GM21515 (cell line): ENCODE measurements at regions not wholly inside any gene's neighbourhood (a gene's known extent, or its start where the extent isn't known, plus 50 kb on each side); places are given as distances from the start of the nearest gene placed in this dataset.
A peak's percentile ranks its signal among the peaks of the same experiment; 100 is the strongest.
"Not testable (repeated sequence)": the region's sequence is repeated elsewhere in the genome, so short reads cannot be mapped to it uniquely, and the experiment has no call there.

Experiments used
- ATAC-seq: cut with Tn5 transposase; IDR thresholded peaks from one replicate; pipeline ENCODE4 v1.9.1; 2021; ENCODE audit not compliant: unreplicated experiment

DNA sequence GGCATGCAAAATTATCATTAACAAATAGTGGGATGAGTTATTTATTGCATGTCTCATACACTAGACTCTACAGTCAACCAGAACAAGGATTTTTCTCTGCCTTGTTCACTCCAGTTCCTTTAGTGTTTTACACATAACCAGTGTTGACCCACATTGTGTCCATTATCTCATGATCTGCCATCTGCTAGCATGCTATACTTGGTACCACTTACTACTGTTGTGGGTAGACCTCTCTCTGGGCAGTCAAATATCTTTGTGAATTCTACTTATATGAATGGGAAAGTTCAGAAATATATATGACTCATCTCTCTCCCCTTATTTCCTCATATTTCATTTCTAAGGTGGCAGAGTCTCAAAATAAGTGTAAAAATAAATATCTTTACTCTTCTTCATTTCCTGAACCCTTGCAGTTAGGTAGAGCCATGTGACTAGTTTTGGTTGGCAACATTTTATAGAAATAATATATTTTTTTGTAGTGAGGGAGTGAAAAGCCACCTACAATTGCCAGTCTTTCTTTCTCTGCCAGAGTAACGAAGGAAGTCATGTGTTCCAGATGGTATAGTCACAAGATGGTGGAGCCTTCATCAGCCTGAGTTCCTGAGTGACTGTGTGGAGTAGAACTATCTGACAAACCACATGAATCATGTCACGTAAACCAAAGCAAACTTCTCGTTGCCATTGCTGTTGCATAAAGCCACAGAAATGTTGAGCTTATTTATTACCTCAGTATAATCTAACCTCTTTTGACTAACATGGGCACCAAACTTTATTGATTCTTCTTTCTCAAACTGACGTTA lies 704.0 kb downstream of the RNF144A start:
- no peak for ATAC-seq

DNA sequence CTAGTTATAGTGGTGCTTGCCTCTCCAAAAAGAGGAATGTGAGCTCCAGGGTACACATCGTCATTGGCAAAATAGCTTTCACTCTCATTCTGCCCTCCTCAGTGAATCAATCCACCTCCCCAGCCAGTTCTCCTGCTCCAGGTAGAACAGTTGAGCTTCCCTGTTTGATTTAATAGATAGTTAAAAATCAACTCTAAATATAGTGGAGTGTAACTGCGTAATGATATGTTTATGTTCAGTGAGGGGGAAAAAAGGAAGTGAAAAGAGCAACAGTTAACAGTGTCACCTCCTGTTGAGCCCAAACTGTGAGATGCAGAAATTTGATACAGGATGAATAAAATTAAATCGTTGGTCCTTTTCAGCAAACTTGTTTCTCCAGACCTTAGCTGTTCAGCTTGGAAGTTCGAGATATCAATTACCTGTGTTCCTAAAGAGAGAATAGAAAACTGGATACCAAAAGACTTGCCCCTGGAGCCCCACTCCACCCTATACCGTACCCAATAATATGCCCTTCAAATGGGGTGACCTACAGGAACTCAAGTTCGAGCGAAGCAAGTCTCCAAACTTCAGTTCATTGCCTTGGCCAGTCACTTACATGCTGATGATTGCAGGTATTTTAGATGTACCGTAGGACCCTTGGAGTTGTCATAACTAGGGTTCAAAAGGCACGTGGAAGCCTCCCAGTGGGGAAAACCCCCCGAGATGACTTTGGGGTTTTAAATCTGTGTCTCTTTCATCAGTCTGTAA lies 708.4 kb downstream of the RNF144A start:
- ATAC-seq = no peak

DNA sequence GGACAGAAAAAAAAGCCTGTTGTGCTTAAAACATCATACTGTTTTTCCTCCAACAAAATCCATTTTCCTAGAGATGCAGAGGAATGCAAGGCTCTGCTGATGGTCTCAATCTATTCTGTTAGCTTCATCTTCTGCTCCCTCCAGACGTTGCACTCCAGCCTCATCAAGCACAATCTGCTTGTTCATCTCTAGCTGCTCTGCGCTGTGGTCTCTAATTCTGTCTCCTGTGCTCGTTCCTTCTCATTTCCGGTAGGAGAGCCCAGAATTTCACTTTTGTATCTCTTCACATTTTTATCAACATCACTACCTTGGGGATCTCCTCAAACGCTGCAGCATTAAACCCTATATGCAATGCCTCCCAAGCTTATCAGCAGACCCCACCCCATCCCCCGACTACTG lies 708.9 kb downstream of the RNF144A start:
- ATAC-seq = no peak

DNA sequence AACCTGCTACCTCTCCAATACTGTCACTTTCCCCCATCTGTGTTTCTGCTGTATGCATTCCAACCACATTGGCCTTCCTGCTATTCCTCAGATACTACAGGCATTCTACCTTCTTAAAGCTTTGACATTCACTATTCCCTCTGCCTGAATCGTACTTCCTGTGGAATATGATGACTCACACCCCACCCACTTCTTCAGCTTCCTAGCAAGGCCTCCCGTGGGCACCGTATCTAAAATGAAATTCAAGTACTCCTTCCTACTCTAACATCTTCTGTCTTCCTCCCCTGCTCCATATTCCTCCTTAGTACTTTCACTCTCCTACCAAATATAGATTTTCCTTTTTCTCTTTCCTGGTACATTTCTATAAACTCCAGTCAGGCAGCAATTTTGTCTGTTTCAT lies 710.4 kb downstream of the RNF144A start:
- no peak for ATAC-seq

DNA sequence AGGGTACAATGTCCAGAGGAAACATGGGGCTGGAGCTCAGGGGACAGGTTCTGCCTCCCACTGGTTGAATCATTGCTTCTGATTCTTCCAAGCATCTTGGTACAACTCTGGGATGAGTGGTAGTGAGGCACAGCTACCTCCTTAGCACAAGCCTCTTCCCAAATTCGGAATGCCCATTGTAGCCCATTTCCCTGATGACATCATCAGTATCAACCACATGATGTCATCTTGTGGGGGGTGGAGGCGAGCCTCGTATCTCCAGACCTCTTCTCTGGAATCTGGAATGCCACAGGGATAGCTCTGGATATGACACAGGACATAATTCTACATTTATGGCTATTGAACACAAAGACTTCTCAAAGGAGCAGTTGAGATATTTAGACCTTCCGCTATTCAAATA lies 715.2 kb downstream of the RNF144A start:
- ATAC-seq = no peak

DNA sequence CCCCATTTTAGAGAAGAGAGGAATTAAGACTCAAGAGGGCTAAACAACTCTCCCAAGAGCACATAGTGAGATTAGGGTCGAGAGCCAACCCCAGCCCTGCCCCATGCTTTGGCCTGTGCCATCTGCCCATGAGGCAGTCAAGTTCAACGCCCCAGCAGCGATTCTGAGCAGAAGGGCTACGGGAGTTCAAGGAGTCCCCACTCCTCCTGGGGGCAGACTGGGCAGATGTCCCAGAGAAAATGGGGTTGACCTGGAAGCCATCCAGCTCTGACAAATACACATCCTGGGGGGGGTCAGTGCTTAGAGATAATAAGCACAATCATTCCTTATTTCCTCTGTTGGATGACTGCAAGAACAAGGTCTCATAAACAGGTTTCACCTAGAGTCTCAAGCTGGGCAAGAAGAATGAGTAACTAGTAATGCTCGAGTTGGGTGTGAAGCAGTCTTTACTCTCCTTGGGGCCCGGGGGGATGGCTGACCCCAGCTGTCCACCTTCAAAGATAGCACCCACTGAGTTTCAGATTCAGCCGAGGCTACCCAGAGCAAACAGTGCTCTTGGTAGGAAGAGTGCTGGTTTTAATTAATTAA lies 716.4 kb downstream of the RNF144A start:
- ATAC-seq = no peak

DNA sequence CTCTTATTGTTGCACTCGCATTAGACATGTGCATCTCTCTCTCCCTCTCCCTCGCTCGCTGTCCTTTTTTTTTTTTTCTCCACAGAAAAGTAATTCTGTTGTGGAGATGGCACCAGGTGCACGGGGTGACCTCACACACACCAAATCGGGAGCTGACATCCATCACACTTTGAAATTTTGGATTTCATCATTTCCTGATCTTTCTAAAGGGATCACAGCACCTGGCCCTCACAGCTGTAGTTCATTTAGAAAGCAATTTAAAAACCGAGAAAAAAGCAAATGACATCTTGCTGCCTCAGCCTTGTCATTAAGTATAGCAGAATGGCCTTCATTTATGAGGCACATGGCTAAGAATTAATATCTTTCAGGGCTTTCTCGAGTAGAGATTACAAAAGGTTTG lies 717.2 kb downstream of the RNF144A start:
- no peak for ATAC-seq

DNA sequence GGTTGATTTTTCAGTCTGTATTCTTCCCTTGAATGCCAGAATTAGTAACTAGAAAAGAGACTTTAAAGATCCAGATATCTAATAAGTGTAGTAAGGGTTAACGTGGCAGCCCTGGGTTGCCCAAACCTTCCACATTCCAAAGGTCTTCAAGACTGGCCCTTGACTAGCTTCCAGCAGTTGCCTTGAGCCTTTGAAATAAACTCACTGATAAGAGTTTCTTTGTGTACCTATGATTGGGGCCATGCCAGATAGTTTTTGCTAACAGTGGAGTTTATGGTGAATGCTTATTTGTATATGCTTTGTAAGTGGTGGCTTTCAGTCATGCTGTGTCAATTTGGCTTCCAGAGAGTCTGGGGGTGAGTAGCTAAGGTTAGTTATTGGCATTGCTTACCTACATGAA lies 722.3 kb downstream of the RNF144A start:
- no peak for ATAC-seq

DNA sequence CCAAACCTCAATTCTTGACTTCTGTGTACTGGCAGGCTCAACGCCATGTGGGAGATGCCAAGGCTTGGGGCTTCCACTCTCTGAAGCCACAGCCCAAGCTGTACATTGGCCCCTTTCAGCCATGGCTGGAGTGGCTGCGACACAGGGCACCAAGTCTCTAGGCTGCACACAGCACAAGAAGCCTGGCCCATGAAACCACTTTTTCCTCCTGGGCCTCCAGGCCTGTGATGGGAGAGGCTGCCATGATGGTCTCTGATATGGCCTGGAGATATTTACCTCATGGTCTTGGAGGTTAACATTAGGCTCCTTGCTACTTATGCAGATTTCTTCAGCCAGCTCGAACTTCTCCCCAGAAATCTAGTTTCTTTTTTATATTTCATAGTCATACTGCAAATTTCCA lies 724.1 kb downstream of the RNF144A start:
- ATAC-seq = not testable (repeated sequence)

DNA sequence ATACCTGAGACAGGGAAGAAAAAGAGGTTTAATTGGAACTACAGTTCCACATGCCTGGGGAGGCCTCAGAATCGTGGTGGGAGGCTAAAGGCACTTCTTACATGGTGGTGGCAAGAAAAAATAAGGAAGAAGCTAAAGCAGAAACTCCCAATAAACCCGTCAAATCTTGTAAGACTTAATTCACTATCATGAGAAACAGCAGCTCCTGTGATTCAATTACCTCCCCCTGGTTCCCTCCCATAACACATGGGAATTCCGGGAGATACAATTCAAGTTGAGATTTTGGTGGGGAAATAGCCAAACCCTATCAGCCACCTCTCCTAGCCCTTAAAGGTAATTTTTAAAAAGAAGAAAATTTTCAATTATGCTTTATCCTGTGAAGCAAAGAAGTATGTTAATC lies 728.8 kb downstream of the RNF144A start:
- no peak for ATAC-seq

DNA sequence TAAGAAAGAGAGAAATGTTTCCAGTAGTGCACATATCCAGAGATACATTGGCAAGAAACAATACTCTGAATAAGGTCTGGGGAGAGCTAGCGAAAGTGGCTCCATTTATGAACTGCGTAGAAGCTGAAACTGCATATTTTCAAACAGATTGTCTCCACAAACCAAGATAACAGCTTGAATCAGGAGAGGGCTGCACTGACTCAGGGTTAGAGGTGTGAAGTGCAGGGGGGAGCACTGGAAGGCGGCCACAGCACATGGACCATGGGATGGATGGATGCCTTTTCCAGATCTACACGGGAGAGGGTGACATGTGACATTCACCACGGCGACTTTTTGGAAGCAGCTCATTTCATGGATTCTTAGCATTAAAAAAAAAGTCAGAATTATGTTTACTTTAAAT lies 729.4 kb downstream of the RNF144A start:
- no peak for ATAC-seq

DNA sequence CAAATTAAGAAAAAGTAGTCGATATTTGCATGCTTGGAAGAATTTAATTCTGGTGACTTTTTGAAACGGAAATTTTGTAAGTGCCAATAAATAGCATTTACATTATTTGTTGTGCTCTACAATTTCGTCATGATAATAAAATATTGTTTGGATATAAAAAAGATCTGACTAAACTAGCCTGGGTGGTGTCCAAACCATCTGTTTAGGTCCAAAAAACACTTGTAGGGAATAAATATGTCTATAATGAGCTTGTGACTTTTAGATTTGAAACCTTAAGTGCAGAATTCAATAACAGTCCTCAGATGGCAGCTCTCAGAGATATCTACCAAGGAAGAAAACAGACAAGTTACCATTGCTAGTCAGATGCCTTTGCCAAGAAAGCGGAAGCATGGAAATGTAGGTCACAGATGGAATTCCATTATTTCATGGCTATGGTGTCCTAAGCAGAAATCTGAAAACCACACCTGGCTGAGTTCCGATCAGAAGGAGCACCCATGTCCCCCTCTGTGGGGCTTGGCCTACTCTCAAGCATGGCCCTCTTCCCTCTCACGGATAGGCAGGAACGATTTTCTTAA lies 731.1 kb downstream of the RNF144A start:
- ATAC-seq = no peak

DNA sequence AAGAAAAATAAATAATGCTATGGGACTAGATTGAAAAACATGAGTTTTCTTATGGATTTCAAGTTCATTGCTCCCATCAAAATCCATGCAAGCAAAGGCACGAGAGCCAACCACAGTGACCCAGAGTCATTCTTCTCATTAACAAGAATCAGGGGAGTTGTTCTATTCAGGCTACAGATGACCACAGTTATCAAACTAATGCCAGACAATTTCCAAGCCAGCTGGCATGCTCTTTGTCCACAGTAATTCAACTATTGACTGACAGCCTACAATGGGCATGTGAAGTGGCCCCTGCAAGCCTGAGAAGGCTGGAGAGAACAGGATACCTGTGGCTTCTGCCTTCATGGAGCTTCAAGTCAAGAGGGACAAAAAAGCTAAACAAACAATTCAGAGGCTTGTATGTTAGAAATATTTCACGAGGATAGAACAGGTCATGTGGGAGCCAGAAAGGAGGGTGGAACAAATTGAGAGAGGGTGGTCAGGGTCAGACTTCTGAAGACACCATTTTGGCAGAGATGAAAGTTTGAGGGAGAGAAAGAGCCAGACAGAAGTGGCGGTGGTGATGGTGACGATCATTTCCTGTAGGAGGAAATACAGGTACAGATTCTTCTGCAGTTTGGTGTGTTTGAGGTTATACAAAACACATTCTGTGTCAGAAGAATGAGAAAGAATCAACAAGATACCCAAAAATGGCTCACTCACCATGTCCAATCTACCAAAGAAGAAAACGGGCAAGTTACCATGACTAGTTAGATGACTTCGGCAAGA lies 732.4 kb downstream of the RNF144A start:
- ATAC-seq = no peak

DNA sequence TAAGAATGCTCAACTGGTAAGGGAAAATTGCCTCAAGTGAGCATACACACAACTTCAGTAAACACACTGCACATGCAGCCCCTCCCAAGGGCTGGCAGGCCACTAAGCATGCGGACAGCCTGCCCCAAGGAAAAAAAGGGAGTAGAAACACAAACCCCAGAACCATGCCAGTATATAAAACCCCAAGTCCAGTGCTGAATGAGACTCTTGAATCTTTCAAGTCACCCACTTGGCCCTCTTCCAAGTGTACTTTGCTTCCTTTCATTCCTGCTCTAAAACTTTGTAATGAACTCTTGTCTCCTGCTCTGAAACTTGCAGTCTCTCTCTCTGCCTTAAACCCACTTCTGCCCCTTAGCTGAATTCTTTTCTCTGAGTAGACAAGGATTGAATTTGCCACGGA lies 736.4 kb downstream of the RNF144A start:
- ATAC-seq = no peak

DNA sequence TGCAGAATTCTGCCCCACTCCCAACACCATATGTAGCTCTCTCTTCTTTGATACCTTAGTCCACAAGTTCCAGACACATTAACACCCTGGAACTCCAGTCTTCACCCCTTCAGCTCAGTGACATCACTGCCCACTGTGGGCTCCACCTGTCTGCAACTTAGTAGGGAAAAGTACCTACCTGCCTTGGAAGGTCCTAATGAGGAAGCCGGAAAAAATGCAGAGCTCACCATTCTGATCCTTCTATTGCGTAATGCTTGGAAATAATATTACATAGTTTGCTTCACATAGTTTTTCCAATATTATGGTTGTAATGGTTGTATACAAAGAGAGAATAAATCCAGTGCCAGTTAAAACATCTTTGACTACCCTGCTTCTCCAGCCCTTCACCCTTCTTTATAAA lies 738.4 kb downstream of the RNF144A start:
- no peak for ATAC-seq

DNA sequence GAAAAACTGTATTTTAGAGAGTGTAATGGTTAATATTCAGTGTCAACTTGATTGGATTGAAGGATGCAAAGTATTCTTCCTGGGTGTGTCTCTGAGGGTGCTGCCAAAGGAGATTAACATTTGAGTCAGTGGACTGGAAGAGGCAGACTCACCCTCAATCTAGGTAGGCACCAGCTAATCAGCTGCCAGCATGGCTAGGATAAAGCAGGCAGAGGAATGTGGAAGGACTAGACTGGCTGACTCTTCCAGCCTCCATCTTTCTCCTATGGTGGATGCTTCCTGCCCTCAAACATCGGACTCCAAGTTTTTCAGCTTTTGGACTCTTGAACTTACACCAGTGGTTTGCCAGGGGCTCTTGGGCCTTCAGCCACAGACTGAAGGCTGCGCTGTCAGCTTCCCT lies 740.3 kb downstream of the RNF144A start:
- ATAC-seq = not testable (repeated sequence)

DNA sequence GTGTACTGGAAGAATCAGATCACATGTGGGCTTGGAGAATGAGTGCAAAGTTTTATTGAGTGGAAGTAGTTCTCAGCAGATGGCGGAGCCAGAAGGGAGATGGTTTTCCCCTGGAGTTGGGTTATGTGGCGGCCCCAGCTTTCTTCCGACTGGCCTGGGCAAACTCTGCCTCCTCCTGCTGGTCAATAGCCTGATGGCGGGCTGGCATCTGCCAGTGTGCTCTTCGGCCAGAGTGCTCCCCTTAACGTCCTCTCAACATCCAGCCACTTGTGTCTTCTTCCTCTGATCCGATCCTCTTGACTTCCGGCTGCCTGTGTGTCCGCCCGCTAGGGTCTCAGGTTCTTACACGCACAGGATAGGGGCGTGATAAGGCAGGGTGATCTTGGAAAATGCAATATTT lies 741.3 kb downstream of the RNF144A start:
- ATAC-seq = no peak

DNA sequence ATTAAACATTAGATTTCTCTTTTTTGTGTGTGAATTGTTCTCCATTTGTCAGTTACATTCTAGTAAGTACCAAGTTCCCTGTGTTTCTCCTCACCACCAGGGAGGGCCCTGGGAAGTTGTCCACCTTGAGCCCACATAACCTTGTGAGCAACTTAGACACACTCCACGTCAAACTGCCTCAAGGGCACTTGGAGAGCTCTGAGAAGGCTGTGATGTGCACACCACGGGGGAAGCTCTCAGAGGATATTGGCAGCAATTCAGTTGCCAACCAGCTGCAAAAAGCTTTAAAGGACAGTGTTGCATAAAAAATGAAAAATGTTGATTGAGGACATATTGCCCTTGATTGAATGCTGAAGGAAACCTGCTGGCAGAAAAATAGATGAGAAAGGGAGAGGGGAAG lies 743.6 kb downstream of the RNF144A start:
- ATAC-seq = no peak

DNA sequence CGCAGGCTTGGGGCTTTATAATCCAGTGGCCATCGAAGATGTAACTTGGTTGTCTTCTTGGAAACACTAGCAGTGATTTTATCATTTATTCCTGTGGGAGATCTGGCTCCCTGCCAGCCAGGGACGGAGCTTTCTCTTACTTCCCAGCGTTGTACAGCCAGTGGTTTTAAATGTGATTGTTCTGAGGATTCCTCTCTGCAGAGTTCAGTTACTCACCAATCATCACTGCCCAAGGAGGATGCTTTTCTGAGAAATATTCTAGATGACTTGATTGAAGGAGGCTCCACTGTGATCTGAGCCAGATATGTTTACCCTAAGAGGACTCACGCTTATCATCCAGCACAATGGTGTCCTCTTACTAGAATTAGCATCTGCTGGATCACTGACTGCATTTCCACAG lies 744.3 kb downstream of the RNF144A start:
- ATAC-seq = no peak

DNA sequence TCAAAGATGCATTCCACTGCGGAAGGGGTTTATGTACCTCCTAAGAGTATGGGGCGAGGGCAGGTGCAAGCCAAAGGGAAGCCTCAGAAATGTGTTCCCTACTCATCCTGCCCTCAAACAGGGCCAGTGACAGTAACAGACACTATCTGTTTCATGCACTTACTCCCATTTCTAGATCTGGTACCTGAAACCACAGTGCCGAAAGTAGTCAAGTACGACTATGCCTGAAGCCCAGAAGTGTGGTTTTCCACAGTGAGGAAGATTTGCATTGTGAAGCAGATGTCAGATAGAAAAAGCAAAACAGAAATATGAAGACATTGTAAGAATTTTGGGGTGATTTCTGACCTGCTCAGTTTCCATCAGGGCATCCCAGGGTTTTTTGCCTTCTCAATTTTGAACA lies 748.7 kb downstream of the RNF144A start:
- peak; percentile 98 for ATAC-seq

DNA sequence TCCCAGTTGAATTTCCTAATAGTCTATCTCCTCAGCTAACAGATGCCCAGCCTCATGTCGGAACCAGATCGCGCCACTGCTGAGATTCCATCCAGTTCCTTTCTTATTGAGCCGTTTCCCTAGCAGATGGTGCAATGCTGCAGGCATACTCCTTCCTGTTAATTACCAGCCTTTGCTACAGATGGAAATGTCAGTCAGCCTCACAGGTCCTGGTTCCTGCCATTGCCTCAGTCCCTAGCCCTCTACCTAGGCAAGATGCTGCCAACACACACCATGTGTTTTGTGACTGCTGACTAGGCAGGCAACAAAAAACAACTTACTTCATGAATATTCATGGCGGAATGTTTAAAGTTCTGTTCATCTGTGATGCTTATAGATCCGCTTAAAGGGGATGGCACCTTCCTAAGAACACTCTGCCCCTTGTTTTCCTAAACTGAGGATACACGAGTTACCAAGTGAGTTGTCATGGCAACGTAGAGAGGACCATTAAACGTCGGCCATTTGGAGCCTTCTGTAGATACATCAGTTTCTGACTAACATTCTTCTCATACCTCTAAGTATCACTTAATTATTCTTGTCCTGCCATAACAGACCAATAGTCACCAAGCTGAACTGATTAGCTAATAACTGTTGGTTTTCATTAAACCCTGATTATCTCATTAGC lies 749.5 kb downstream of the RNF144A start:
- no peak for ATAC-seq
